DOHH2 (cell line): ENCODE measurements at regions not wholly inside any gene's neighbourhood (a gene's known extent, or its start where the extent isn't known, plus 50 kb on each side); places are given as distances from the start of the nearest gene placed in this dataset.

Experiments
- CTCF ChIP-seq: fragments of 200-600 bp; sonication (generic); IDR thresholded peaks from one replicate; pipeline ENCODE4 v1.5.1; 2014; ENCODE audit warnings: antibody characterized with exemption, mild to moderate bottlenecking, low read depth, low read length; ENCODE audit not compliant: poor library complexity, severe bottlenecking
- EZH2phosphoT487 ChIP-seq: fragments of 200-600 bp; sonication (generic); IDR thresholded peaks from 2 replicates; pipeline ENCODE4 v1.6.1; 2017; ENCODE audit warnings: borderline replicate concordance, mild to moderate bottlenecking, antibody characterized with exemption, low read length, moderate library complexity, mixed read lengths

- TF ChIP-seq EZH2phosphoT487 (no peak), CTCF (peak; percentile 16)
These were observed 181.7 kb upstream of the ARID2 start for GRCh38 chr12:45547822-45548221.
